ENCODE measurements at regions not wholly inside any gene's neighbourhood (a gene's known extent, or its start where the extent isn't known, plus 50 kb on each side); places are given as distances from the start of the nearest gene placed in this dataset.

DNA sequence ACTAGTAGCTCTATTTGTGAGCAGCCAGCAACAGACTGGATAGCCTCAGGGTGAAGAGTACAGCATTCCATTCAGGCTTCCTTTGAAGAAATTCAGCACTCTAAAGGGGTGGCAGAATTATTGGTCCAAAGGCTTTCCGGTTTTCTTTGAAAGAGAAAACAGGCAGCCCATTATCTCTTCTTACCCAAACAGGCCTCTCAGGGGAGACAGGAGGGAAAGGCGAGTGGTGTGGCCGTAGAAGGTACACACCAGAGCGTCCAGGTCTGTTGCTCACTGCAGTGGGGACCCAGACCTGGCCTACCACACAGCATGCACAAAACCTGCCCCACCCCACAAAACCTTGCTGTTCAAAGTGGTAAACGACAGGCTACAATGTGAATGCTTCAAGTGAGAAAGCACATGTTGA, 83.3 kb downstream of the ZNF608 start:
- no peak for DNase-seq (ENCODE audit: low spot score)

DNA sequence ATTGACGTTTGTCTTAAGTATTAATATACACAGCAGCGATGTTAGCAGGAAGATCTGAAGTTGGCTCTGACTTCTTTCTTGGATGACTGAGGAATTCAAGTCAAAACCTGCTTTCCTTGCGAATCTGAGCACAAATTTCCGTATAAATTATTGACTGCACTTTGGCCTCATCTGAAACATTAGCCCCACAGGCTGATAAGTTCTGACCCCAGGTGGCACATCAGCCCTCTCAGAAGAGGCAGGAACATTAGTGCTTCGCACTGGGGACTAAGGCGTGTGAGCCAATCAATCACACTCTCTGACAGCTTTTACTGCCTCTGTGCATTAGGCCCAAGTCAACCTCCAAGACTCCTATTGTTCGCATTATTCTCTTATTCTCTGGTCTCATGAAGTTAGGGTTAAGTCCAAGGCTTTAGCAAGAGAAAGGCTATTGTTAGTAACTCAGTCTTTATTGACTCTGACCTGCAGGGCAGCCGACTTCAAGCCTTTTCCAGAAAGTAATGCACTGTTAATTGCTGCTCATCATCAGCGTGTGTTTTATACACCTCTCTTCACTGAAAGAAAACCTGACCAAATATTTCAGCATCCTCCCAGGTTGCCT, 84.2 kb downstream of the ZNF608 start:
- no peak for DNase-seq (ENCODE audit: low spot score)

DNA sequence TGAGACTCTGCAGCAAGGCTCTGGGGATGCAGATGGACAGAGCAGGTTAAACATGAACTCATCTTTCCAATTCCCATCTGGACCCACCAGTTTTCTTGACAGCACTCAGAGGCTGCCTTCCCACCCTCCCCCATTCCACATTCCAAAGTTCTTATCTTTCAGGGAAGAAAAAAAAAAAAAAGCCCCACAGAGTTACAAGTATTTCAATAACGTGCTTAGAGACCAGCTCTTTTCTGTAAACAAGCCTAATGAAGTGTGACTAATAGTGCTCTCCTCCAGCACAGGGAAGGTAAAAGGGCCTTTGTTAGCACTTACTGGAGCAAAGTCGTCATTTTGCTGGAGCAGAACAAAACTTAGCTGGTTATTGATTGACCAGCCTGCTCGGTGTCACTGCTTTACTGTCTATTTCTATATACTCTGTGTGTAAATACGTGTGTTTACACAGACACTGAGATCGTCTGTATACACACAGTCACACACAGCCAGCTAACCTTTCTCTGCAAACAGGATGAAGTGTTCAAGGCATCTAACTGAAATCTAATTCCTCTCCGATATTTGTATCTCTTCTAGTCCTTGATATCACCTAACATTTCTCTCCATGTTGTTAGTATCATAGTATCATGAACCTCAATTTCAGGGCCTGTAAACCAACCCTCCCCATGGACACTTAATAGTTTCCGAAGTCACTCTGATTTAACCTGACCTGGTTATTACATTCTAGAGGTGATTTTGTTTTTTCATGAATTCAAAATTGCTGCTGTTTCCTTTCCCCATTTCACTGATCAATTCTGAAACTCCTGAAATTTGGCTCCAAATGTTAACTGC, 84.9 kb downstream of the ZNF608 start:
- DNase-seq (ENCODE audit: low spot score), result peak; percentile 50

DNA sequence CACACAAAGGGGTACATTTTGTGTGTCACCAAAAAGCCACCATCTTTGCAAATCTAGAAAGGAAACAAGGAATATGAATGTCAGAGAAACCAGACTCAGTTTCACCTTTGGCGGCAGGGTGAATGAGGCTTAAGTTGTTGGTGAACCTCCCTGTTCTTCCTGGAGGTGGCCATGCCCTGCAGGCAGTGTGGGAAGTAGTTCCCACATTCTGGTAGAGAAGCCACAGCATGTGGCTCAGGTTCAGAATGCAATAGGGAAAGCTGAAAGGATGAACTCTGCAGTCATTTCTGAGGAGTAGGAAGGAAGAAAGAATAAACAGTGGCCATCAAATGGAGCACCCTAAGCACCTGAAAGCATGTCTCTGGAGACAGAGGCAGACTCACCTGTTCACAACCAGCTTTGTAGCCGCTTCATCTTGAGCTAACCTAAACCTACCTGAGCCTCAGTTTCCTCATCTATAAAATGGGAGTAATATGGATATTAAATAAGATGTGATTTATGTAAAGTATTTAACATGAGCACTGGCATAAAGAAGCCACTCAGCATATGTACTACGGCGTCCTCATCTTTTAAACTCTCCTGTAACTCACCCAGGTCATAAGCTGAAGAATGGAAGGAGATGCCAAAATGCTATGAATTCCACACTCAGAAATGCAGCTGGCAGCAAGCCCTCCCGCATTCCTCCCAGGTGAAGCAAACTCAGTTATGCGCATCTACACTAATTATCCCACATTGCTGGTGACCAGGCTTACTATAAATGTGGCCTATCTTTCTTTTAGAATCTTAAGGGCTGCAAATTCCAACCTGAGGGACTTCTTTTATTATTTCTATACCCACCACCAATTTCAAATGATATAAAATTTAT, 86.0 kb downstream of the ZNF608 start:
- no peak for DNase-seq (ENCODE audit: low spot score)

DNA sequence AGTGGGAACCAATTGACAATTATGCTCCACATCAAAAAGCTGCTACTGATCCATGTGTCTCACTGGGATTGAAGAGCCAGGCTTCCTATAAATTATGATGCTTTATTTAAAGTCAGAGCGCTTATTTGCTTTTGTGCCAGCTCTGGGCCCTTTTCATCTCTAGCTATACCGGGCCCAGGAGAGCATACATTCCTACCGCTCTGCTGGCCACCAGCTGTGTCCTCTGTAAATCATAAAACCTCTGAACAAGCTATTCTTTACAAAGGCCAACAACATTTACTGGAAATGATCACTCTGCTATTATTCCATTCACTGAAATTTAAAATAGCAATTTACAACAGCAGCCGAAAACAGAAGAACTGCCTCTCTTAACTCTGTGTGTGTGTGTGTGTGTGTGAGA, 86.6 kb downstream of the ZNF608 start:
- DNase-seq (ENCODE audit: low spot score), result no peak

DNA sequence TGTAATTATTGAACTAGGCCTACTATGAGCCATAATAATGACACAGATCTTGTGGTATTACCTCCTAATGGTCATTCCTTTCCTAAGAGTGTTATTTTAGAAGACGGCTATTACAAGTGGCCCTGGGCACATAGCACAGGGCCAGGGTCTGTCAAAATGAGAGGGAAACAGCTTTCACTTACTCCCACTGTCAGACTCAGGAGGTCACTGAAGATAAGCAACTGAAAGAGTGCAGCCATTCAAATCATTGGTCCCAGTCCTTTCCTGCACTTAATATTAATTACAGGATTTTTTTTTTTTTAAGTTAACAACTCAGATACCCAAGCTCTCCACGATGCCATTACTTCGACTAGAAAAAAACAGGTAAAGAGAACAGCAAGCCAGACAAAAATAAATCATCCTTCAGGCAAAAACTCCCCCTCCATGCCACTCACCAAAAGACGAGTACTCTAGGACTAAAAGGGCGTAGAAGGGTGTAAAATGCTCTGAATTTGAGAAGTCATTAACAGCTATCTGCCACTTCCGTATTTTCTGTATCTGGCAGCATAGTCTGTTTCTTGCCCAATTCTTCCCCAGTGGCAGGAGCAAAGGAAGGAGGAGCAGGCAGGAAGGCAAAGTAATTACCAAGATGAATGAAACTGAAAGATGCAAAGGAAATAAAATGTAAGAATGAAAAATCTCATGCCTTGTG, 87.4 kb downstream of the ZNF608 start:
- DNase-seq (ENCODE audit: low spot score), result no peak

GRCh38 chr5:124655921-124656511, 90.4 kb downstream of the ZNF608 start:
- DNase-seq (ENCODE audit: low spot score), result peak; percentile 68

- no peak for DNase-seq (ENCODE audit: low spot score)
Measured at GRCh38 chr5:124655251-124655917, 91.1 kb downstream of the ZNF608 start.

DNA sequence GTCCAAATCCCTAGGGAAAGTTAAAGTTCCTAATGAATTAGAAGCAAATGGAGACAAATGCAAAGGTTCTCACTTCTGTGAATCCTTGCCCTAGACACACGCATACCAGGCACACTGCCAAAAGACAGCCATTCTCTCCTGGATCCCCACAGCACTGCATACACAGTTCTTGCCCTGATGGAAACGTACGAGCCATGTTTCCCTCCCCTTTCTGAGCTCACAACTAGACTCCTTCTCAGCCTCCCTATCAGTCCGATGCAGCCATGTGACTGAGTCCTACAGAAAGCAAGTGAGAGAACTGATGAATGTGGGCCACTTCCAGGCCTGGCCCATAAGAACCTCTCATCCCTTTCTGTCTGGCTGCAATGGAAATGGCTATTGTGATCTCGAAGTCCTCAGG, 92.0 kb downstream of the ZNF608 start:
- no peak for DNase-seq (ENCODE audit: low spot score)

GRCh38 chr5:124653666-124654065, 92.8 kb downstream of the ZNF608 start:
- DNase-seq (ENCODE audit: low spot score), result no peak

- DNase-seq (ENCODE audit: low spot score), result no peak
Measured at GRCh38 chr5:124652892-124653441, 93.5 kb downstream of the ZNF608 start.

- DNase-seq (ENCODE audit: low spot score), result no peak
Measured at GRCh38 chr5:124652514-124652819, 94.0 kb downstream of the ZNF608 start.

- DNase-seq (ENCODE audit: low spot score), result peak; percentile 90
Measured at GRCh38 chr5:124651663-124652513, 94.6 kb downstream of the ZNF608 start.

- no peak for DNase-seq (ENCODE audit: low spot score)
Measured at GRCh38 chr5:124650951-124651662, 95.3 kb downstream of the ZNF608 start.

DNA sequence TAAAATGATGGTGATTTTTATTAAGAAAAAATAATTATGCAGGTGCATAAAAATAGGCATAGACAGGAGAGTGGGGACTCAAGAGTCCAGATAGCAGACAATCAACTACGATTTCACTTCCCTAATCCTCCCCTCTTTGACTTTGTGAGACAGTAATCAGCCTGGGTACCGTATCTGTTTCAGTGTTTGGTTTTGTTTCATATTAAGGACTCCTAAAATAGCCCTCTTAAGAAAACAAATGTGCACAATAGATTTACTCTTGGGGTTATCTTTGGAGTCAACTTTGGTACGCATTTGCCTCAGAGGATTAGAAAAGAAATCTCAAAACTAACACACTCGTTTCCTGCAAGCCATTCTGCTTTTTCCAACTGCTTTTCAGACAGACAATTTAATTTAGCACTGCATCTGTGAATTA, 96.3 kb downstream of the ZNF608 start:
- DNase-seq (ENCODE audit: low spot score), result no peak

GRCh38 chr5:124649491-124650146, 96.8 kb downstream of the ZNF608 start:
- peak; percentile 79 for DNase-seq (ENCODE audit: low spot score)

GRCh38 chr5:124648902-124649467, 97.5 kb downstream of the ZNF608 start:
- DNase-seq (ENCODE audit: low spot score), result no peak

DNA sequence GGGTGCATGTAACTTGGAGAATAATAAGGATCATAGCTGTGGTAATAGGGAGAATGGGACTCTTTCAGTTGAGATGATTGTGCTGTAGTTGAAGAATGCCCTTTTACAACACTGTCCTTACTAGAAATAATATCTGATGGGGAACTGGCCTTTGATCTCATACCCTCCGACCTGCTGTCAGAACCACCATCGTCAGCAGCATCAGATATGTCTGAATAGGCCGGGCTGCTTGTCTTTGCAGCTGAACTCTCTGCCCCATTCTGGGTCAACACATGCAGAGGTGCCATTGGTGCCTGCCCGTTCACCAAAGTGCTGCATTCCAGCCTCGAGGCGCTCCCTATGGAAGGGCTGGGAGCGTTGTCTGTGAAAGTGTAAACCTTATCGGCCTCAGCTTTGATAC, 99.1 kb downstream of the ZNF608 start:
- no peak for DNase-seq (ENCODE audit: low spot score)

GRCh38 chr5:124645396-124645795, 101.0 kb downstream of the ZNF608 start:
- DNase-seq (ENCODE audit: low spot score), result no peak

Data from AG08396 (cell line).